A549 (cell line): ENCODE measurements at regions not wholly inside any gene's neighbourhood (a gene's known extent, or its start where the extent isn't known, plus 50 kb on each side); places are given as distances from the start of the nearest gene placed in this dataset.

Source experiments
- ATAC-seq, 2 experiments: fragments of 200-7000 bp in 1 of 2; fragments of >200 bp in 1 of 2; cut with Nextera tagmentation in 1 of 2; cut with Tn5 transposase in 1 of 2; 3 replicates each; pipeline versions ENCODE4 v1.8.0 to v1.9.1; 2018 to 2020; ENCODE audit warnings: mild to moderate bottlenecking in 1 of 2, moderate library complexity in 1 of 2
- CTCF ChIA-PET: fragments of 300-600 bp; sonication (Branson Sonifier 250); formaldehyde crosslinking; extraction: SDS; loops from one replicate; lab custom pipeline; 2021; ENCODE audit warnings: antibody characterized with exemption, inconsistent platforms; lab: Yijun Ruan, JAX
- POLR2A ChIA-PET: fragments of 350-600 bp; formaldehyde crosslinking; extraction: SDS; loops from one replicate; lab custom pipeline; 2021; ENCODE audit warnings: antibody characterized with exemption, inconsistent platforms; lab: Yijun Ruan, JAX
- DNase-seq, 2 experiments: peaks; one replicate each; pipeline versions ENCODE4 v3.0.0 to v3.0.0-alpha.2; 2011 to 2016; ENCODE audit warnings: low read depth in 1 of 2, low spot score in 1 of 2
- FAIRE-seq: peaks from 2 replicates; lab custom pipeline; 2011; peaks lifted over from hg19 to GRCh38; lab: Jason Lieb, UNC
- H3K27ac ChIP-seq, 2 experiments: fragments of >200 bp; sonication (Bioruptor Twin); formaldehyde crosslinking; 3 replicates each; pipeline ENCODE4 v1.5.1; 2016 to 2017
- H3K4me1 ChIP-seq: fragments of >200 bp; sonication (Bioruptor Twin); formaldehyde crosslinking; 3 replicates; pipeline ENCODE4 v1.6.1; 2016
- H3K4me2 ChIP-seq: fragments of >200 bp; sonication (Bioruptor Twin); formaldehyde crosslinking; 3 replicates; pipeline ENCODE4 v1.6.1; 2016
- H3K4me3 ChIP-seq: fragments of >200 bp; sonication (Bioruptor Twin); formaldehyde crosslinking; 3 replicates; pipeline ENCODE4 v1.5.1; 2016
- H3K9me3 ChIP-seq: fragments of >200 bp; sonication (Bioruptor Twin); formaldehyde crosslinking; 3 replicates; pipeline ENCODE4 v1.6.1; 2016
- CEBPB ChIP-seq, 2 experiments: fragments of >200 bp in 1 of 2; sonication (Bioruptor Twin) in 1 of 2; formaldehyde crosslinking in 1 of 2; IDR thresholded peaks; 2 replicates each; pipeline ENCODE4 v1.6.1; 2012 to 2016
- CTCF ChIP-seq: fragments of >200 bp; sonication (Bioruptor Twin); formaldehyde crosslinking; IDR thresholded peaks from 3 replicates; pipeline ENCODE4 v1.5.1; 2016
- ESRRA ChIP-seq: fragments of 150-350 bp; IDR thresholded peaks from 2 replicates; pipeline ENCODE4 v1.6.1; 2014; ENCODE audit warnings: mild to moderate bottlenecking, low read length, borderline replicate concordance
- FOSB ChIP-seq: fragments of 250-450 bp; sonication (Bioruptor Pico); IDR thresholded peaks from 2 replicates; pipeline ENCODE4 v1.5.0; 2020; ENCODE audit warnings: mild to moderate bottlenecking, moderate library complexity
- FOSL2 ChIP-seq, 2 experiments: fragments of 450-650 bp in 1 of 2; fragments of >200 bp in 1 of 2; sonication (Bioruptor Twin) in 1 of 2; formaldehyde crosslinking; IDR thresholded peaks; 2 replicates each; pipeline versions ENCODE4 v1.5.0 to v1.6.1; 2016 to 2020; ENCODE audit warnings: mild to moderate bottlenecking in 1 of 2, moderate library complexity in 1 of 2
- HOXA7 ChIP-seq: fragments of 250-450 bp; sonication (Bioruptor Pico); IDR thresholded peaks from 2 replicates; pipeline ENCODE4 v1.5.0; 2020; ENCODE audit warnings: mild to moderate bottlenecking, moderate library complexity
- HOXB5 ChIP-seq: fragments of 250-450 bp; sonication (Bioruptor Pico); IDR thresholded peaks from 2 replicates; pipeline ENCODE4 v1.5.0; 2020; ENCODE audit warnings: mild to moderate bottlenecking, moderate library complexity
- JUN ChIP-seq, 2 experiments: fragments of >200 bp; sonication (Bioruptor Twin); formaldehyde crosslinking; IDR thresholded peaks; 2 replicates in 1 of 2; 3 replicates in 1 of 2; pipeline ENCODE4 v1.6.1; 2016 to 2017
- KDM1A ChIP-seq: fragments of 200-600 bp; sonication (generic); IDR thresholded peaks from 2 replicates; pipeline ENCODE4 v1.6.1; 2016; ENCODE audit warnings: low read depth, mild to moderate bottlenecking
- MAFK ChIP-seq: fragments of 450-650 bp; IDR thresholded peaks from 2 replicates; pipeline ENCODE4 v1.6.1; 2014; ENCODE audit not compliant: partially characterized antibody
- MAZ ChIP-seq: fragments of 150-350 bp; IDR thresholded peaks from 2 replicates; pipeline ENCODE4 v1.6.1; 2014; ENCODE audit warnings: antibody characterized with exemption, low read depth, low read length, borderline replicate concordance
- NFE2L2 ChIP-seq: fragments of 150-350 bp; conservative IDR thresholded peaks from 2 replicates; pipeline ENCODE4 v1.6.1; 2014; ENCODE audit warnings: low read length
- NPAS2 ChIP-seq: fragments of 250-450 bp; sonication (Bioruptor Pico); IDR thresholded peaks from 2 replicates; pipeline ENCODE4 v1.8.0; 2022; ENCODE audit warnings: mild to moderate bottlenecking, moderate library complexity, borderline replicate concordance
- PBX3 ChIP-seq: IDR thresholded peaks from 2 replicates; pipeline ENCODE4 v1.6.1; 2012
- POLR2A ChIP-seq: IDR thresholded peaks from 2 replicates; pipeline ENCODE4 v1.6.1; 2012; ENCODE audit warnings: mild to moderate bottlenecking, low read length
- RAD21 ChIP-seq, 2 experiments: fragments of >200 bp in 1 of 2; sonication (Bioruptor Twin) in 1 of 2; formaldehyde crosslinking in 1 of 2; IDR thresholded peaks in 1 of 2; conservative IDR thresholded peaks in 1 of 2; 2 replicates in 1 of 2; 3 replicates in 1 of 2; pipeline ENCODE4 v1.6.1; 2012 to 2018; ENCODE audit warnings: inconsistent platforms in 1 of 2
- RARB ChIP-seq: fragments of 250-450 bp; sonication (Bioruptor Pico); IDR thresholded peaks from 2 replicates; pipeline ENCODE4 v1.8.0; 2021; ENCODE audit warnings: mild to moderate bottlenecking, moderate library complexity
- RCOR1 ChIP-seq: fragments of 150-350 bp; IDR thresholded peaks from 2 replicates; pipeline ENCODE4 v1.6.1; 2014; ENCODE audit warnings: antibody characterized with exemption, low read length, low read depth
- ZC3H11A ChIP-seq: fragments of 450-650 bp; IDR thresholded peaks from 2 replicates; pipeline ENCODE4 v1.6.1; 2014; ENCODE audit warnings: antibody characterized with exemption, mild to moderate bottlenecking
- ZFP36 ChIP-seq: fragments of 450-650 bp; IDR thresholded peaks from 2 replicates; pipeline ENCODE4 v1.6.1; 2014; ENCODE audit warnings: borderline replicate concordance; ENCODE audit not compliant: partially characterized antibody
- WGBS: methylation state at CpG from one replicate; pipeline ENCODE4 v1.1.6; 2017; ENCODE audit errors: missing lambda C conversion rate; 5-methylcytosine and 5-hydroxymethylcytosine counted together
- TF ChIP-seq, protein P1 (sequence below): fragments of 250-450 bp; sonication (Bioruptor Pico); IDR thresholded peaks from 2 replicates; pipeline ENCODE4 v1.5.0; 2021; ENCODE audit warnings: mild to moderate bottlenecking, moderate library complexity, borderline replicate concordance
- TF ChIP-seq, protein P2 (sequence below): IDR thresholded peaks from 2 replicates; pipeline ENCODE4 v1.6.1; 2012; ENCODE audit warnings: low read depth, borderline replicate concordance
- TF ChIP-seq, protein P3 (sequence below): fragments of 250-450 bp; sonication (Bioruptor Pico); IDR thresholded peaks from 2 replicates; pipeline ENCODE4 v1.5.0; 2020; ENCODE audit warnings: low read depth, mild to moderate bottlenecking, moderate library complexity

DNA sequence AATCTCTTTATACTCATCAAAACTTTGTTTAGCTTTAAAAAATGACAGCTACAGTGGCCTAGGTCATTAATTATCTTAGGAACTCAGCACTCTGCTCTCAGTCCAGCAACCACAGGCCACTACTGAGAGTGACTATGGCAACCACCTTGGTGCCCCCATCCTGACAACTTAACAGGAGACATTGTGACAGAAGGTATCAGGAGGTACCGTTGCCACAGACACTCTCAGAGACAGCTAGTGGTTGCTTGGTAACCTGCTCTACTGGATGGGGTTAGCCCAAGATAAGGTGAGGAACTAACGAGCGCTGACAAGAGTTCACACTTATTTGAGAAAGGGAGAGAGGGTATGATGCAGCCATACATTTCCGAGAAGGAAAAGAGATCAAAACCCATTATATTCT is 76.1 kb upstream of the TFAP2D start:
- WGBS: 10% methylated on average over 4 of the region's 4 CpGs
- TF ChIP-seq MAZ: no peak
- no peak for TF ChIP-seq CEBPB (IDR thresholded peaks at IDR 0.05)
- TF ChIP-seq RAD21 (conservative IDR thresholded peaks at IDR 0.05 in 1 of 2, IDR thresholded peaks at IDR 0.05 in 1 of 2): no peak
- no peak for TF ChIP-seq RCOR1
- no peak for TF ChIP-seq NPAS2
- TF ChIP-seq HOXB5 (CRISPR knock-in tag): no peak
- TF ChIP-seq NFE2L2: no peak
- no peak for TF ChIP-seq KDM1A
- TF ChIP-seq FOSB (CRISPR knock-in tag): no peak
- TF ChIP-seq, protein P1, sequence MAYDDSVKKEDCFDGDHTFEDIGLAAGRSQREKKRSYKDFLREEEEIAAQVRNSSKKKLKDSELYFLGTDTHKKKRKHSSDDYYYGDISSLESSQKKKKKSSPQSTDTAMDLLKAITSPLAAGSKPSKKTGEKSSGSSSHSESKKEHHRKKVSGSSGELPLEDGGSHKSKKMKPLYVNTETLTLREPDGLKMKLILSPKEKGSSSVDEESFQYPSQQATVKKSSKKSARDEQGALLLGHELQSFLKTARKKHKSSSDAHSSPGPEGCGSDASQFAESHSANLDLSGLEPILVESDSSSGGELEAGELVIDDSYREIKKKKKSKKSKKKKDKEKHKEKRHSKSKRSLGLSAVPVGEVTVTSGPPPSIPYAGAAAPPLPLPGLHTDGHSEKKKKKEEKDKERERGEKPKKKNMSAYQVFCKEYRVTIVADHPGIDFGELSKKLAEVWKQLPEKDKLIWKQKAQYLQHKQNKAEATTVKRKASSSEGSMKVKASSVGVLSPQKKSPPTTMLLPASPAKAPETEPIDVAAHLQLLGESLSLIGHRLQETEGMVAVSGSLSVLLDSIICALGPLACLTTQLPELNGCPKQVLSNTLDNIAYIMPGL (CRISPR knock-in tag): no peak
- DNase-seq (no peak), FAIRE-seq (no peak), ATAC-seq (no peak)
- H3K27ac ChIP-seq: no peak overlapping the region
- H3K4me3 ChIP-seq: no peak overlapping the region
- H3K9me3 ChIP-seq: no peaks in the 10 kb centered on the region
- H3K4me1 ChIP-seq: no peaks in the 10 kb centered on the region
- no peak overlapping the region for H3K4me2 ChIP-seq
- ChIA-PET CTCF (no interaction called here), POLR2A (no interaction called here)

GRCh38 chr6:50649086-50649485 is 64.2 kb upstream of the TFAP2D start:
- no peaks in the 10 kb centered on the region for H3K9me3 ChIP-seq
- H3K4me2 ChIP-seq: no peak overlapping the region
- H3K27ac ChIP-seq: no peak overlapping the region
- 2% methylated on average over 2 of the region's 2 CpGs for WGBS
- TF ChIP-seq HOXB5 (CRISPR knock-in tag) (no peak), POLR2A (no peak), FOSL2 (IDR thresholded peaks at IDR 0.05) (no peak), FOSL2 (CRISPR knock-in tag; IDR thresholded peaks at IDR 0.05) (no peak), RCOR1 (no peak), PBX3 (no peak), JUN (IDR thresholded peaks at IDR 0.05) (no peak), HOXA7 (CRISPR knock-in tag) (no peak), ESRRA (no peak), ZC3H11A (no peak), MAFK (no peak), CTCF (no peak), RARB (no peak), ZFP36 (no peak)
- TF ChIP-seq, protein P2, sequence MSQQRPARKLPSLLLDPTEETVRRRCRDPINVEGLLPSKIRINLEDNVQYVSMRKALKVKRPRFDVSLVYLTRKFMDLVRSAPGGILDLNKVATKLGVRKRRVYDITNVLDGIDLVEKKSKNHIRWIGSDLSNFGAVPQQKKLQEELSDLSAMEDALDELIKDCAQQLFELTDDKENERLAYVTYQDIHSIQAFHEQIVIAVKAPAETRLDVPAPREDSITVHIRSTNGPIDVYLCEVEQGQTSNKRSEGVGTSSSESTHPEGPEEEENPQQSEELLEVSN: no peak
- TF ChIP-seq, protein P3, sequence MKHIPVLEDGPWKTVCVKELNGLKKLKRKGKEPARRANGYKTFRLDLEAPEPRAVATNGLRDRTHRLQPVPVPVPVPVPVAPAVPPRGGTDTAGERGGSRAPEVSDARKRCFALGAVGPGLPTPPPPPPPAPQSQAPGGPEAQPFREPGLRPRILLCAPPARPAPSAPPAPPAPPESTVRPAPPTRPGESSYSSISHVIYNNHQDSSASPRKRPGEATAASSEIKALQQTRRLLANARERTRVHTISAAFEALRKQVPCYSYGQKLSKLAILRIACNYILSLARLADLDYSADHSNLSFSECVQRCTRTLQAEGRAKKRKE (CRISPR knock-in tag): no peak
- H3K4me1 ChIP-seq: no peaks in the 10 kb centered on the region
- ChIA-PET CTCF (no interaction called here), POLR2A (no interaction called here)
- H3K4me3 ChIP-seq: no peak overlapping the region
- DNase-seq (no peak), ATAC-seq (no peak), FAIRE-seq (no peak)
